SW480 (cell line): ENCODE measurements at regions not wholly inside any gene's neighbourhood (a gene's known extent, or its start where the extent isn't known, plus 50 kb on each side); places are given as distances from the start of the nearest gene placed in this dataset.
"Not testable (repeated sequence)": the region's sequence is repeated elsewhere in the genome, so short reads cannot be mapped to it uniquely, and the experiment has no call there.

Experiments
- DNase-seq: peaks from one replicate; pipeline ENCODE4 v3.0.0-alpha.2; 2016; ENCODE audit warnings: low spot score

GRCh38 chr6:115545672-115545986 is 515.1 kb downstream of the FRK start:
- DNase-seq: no peak

GRCh38 chr6:115544765-115545671 is 515.7 kb downstream of the FRK start:
- DNase-seq: no peak

GRCh38 chr6:115540077-115540869 is 520.4 kb downstream of the FRK start:
- no peak for DNase-seq

- DNase-seq: no peak
Measured at GRCh38 chr6:115539531-115539930, 521.2 kb downstream of the FRK start.

- no peak for DNase-seq
Measured at GRCh38 chr6:115524821-115525220, 535.9 kb downstream of the FRK start.

- DNase-seq: not testable (repeated sequence)
Measured at GRCh38 chr6:115521747-115522146, 538.9 kb downstream of the FRK start.

- DNase-seq: no peak
Measured at GRCh38 chr6:115514656-115515055, 546.0 kb downstream of the FRK start.

- no peak for DNase-seq
Measured at GRCh38 chr6:115512923-115513322, 547.8 kb downstream of the FRK start.

- DNase-seq: no peak
Measured at GRCh38 chr6:115511771-115512170, 548.9 kb downstream of the FRK start.

GRCh38 chr6:115502432-115502831 is 558.3 kb downstream of the FRK start:
- not testable (repeated sequence) for DNase-seq

- no peak for DNase-seq
Measured at GRCh38 chr6:115495184-115495583, 565.5 kb downstream of the FRK start.

GRCh38 chr6:115487331-115487730 is 573.4 kb downstream of the FRK start:
- no peak for DNase-seq

- DNase-seq: no peak
Measured at GRCh38 chr6:115485400-115485799, 575.3 kb downstream of the FRK start.

GRCh38 chr6:115480543-115480942 is 580.1 kb downstream of the FRK start:
- not testable (repeated sequence) for DNase-seq

GRCh38 chr6:115474443-115475041 is 586.1 kb downstream of the FRK start:
- no peak for DNase-seq

- DNase-seq: no peak
Measured at GRCh38 chr6:115468272-115469005, 592.3 kb downstream of the FRK start.

- no peak for DNase-seq
Measured at GRCh38 chr6:115467726-115468125, 593.0 kb downstream of the FRK start.

- no peak for DNase-seq
Measured at GRCh38 chr6:115460913-115461312, 599.8 kb downstream of the FRK start.

- DNase-seq: no peak
Measured at GRCh38 chr6:115456848-115457247, 603.8 kb downstream of the FRK start.

- DNase-seq: no peak
Measured at GRCh38 chr6:115443825-115444478, 616.7 kb downstream of the FRK start.

- DNase-seq: no peak
Measured at GRCh38 chr6:115442323-115442722, 618.4 kb downstream of the FRK start.

- no peak for DNase-seq
Measured at GRCh38 chr6:115441651-115442050, 619.0 kb downstream of the FRK start.
